ENCODE measurements at regions not wholly inside any gene's neighbourhood (a gene's known extent, or its start where the extent isn't known, plus 50 kb on each side); places are given as distances from the start of the nearest gene placed in this dataset.

GRCh38 chr5:143606043-143606752, 202.7 kb upstream of the NR3C1 start:
- no peak for ATAC-seq
- Histone ChIP-seq H3K36me3 (replicated peaks in 1 of 2; ENCODE audit: insufficient read depth in 1 of 2, low read depth in 2 of 2) (no peaks in the 10 kb centered on the region), H3K9me3 (no peaks in the 10 kb centered on the region), H3K27ac (no peak overlapping the region), H3K4me1 (no peaks in the 10 kb centered on the region), H3K27me3 (no peaks in the 10 kb centered on the region), H3K4me3 (no peak overlapping the region)
- WGBS, 2 donors: 55 to 63% methylated on average over 5 of the region's 5 CpGs
- intact Hi-C loops (cut with DNase I): no loop called here
- no peak for TF ChIP-seq POLR2A (IDR thresholded peaks at IDR 0.05)
- TF ChIP-seq, protein P1, sequence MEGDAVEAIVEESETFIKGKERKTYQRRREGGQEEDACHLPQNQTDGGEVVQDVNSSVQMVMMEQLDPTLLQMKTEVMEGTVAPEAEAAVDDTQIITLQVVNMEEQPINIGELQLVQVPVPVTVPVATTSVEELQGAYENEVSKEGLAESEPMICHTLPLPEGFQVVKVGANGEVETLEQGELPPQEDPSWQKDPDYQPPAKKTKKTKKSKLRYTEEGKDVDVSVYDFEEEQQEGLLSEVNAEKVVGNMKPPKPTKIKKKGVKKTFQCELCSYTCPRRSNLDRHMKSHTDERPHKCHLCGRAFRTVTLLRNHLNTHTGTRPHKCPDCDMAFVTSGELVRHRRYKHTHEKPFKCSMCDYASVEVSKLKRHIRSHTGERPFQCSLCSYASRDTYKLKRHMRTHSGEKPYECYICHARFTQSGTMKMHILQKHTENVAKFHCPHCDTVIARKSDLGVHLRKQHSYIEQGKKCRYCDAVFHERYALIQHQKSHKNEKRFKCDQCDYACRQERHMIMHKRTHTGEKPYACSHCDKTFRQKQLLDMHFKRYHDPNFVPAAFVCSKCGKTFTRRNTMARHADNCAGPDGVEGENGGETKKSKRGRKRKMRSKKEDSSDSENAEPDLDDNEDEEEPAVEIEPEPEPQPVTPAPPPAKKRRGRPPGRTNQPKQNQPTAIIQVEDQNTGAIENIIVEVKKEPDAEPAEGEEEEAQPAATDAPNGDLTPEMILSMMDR (IDR thresholded peaks at IDR 0.05): no peak
- no peak for DNase-seq

DNA sequence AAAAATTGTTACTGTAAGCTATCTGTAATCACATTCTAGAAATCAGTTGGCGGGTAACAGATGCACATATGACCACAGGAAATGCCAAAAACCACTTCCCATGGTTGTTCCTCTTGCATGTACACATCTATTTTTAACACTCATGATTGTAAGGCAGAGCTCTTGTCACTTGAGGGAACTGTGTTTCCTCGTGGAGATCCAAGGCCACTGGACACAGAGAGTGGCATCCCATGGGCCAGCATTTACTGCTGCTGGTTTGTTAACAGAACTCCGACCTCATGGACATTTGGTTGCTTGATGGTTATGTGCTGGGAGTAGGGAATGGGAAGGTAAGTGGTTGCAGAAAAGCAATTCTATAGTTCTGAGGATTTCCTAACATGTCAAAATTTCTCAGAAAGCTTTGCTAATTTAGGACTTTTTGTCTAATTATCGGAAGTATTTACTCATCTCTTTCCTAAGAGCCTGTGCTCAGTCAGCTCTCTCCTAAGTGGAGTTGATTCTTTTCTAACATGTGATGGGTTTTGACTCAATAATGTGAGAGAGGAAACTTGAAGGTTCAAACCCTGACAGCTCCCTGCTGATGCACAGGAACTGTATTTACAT, 202.0 kb upstream of the NR3C1 start:
- H3K36me3 ChIP-seq (replicated peaks in 1 of 2; ENCODE audit: insufficient read depth in 1 of 2, low read depth in 2 of 2): no peaks in the 10 kb centered on the region
- H3K27ac ChIP-seq: no peak overlapping the region
- ATAC-seq (no peak), DNase-seq (peak in 1 of 4 donors; percentile 35)
- intact Hi-C loops (cut with DNase I): no loop called here
- no peak for TF ChIP-seq POLR2A (IDR thresholded peaks at IDR 0.05)
- TF ChIP-seq, protein P1 (IDR thresholded peaks at IDR 0.05): no peak
- no peaks in the 10 kb centered on the region for H3K4me1 ChIP-seq
- no peaks in the 10 kb centered on the region for H3K27me3 ChIP-seq
- H3K9me3 ChIP-seq: no peaks in the 10 kb centered on the region
- 55 to 64% methylated on average over 4 of the region's 4 CpGs for WGBS, 2 donors
- no peak overlapping the region for H3K4me3 ChIP-seq

DNA sequence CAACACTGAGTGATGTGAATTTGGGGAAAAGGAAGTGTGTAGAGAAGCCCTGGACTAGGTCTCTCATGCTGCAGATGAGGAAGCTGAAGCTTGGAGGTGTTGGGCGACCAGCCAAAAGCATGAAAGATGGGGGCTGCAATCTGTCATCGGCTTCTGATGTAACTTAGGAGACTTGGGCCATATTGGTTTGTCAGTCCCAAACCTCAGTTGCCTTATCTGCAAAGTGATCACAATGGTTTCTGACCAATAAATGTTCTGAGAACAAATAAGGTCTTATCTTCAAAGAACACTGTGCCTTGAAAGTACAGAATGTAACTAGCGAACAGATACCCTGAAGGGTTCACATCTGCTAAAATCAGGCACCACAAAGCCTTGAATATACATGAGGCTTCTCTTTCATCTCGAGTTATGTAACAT, 198.4 kb upstream of the NR3C1 start:
- WGBS, 2 donors: 76 to 80% methylated on average over 4 of the region's 4 CpGs
- H3K27me3 ChIP-seq: no peaks in the 10 kb centered on the region
- TF ChIP-seq, protein P1 (IDR thresholded peaks at IDR 0.05): no peak
- TF ChIP-seq POLR2A (IDR thresholded peaks at IDR 0.05): no peak
- H3K4me1 ChIP-seq: no peaks in the 10 kb centered on the region
- no peak overlapping the region for H3K4me3 ChIP-seq
- no peaks in the 10 kb centered on the region for H3K36me3 ChIP-seq (replicated peaks in 1 of 2; ENCODE audit: insufficient read depth in 1 of 2, low read depth in 2 of 2)
- H3K9me3 ChIP-seq: no peaks in the 10 kb centered on the region
- no peak overlapping the region for H3K27ac ChIP-seq
- no peak for ATAC-seq
- intact Hi-C loops (cut with DNase I): no loop called here
- peak in 1 of 4 donors; percentile 28 for DNase-seq

- TF ChIP-seq, protein P1 (IDR thresholded peaks at IDR 0.05): no peak
- no peak for TF ChIP-seq POLR2A (IDR thresholded peaks at IDR 0.05)
Observed at GRCh38 chr5:143601357-143601756, 197.9 kb upstream of the NR3C1 start.

More at GRCh38 chr5:143601357-143601756, 197.9 kb upstream of the NR3C1 start:
- Histone ChIP-seq H3K27ac (no peak overlapping the region), H3K4me1 (peaks cover 2% of the 10 kb centered on the region), H3K36me3 (replicated peaks in 1 of 2; ENCODE audit: insufficient read depth in 1 of 2, low read depth in 2 of 2) (no peaks in the 10 kb centered on the region), H3K9me3 (no peaks in the 10 kb centered on the region), H3K4me3 (no peak overlapping the region), H3K27me3 (no peaks in the 10 kb centered on the region)
- ATAC-seq: no peak
- no peak for DNase-seq
- intact Hi-C loops (cut with DNase I): no loop called here
- WGBS, 2 donors: 85 to 98% methylated on average over 3 to 6 of the region's 6 CpGs

Measured in body of pancreas (tissue), 4 donors.